ENCODE measurements at regions not wholly inside any gene's neighbourhood (a gene's known extent, or its start where the extent isn't known, plus 50 kb on each side); places are given as distances from the start of the nearest gene placed in this dataset.

DNA sequence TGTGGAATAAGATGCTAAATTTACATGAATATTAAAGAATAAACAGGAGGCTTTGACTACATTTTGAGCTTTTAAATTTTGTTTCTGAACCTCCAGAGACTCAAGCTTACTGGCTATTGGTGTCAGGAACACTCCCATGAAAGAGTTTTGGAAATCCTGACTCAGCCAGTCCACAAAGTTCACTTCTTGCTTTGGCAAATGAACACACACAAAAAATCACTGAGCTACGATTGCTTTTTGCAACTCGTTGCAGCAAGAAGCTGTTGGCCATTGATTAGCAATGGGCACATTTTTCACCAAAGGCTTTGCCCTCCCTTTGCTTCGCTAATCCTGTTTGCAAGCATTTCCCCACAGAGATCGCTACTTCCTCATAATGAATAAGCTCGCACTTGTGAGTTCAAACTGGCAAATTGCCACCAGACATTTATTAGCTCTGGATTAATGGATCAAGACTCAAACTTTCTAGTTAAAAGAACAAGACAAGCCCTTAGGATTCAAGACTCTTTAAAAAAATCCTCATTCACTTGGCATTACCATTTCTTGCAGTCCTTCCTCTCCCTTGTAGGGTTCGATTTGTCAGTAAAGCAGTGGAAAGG, 343.2 kb upstream of the ONECUT1 start:
- no peak for TF ChIP-seq CTCF (IDR thresholded peaks at IDR 0.05)
- TF ChIP-seq POLR2A (IDR thresholded peaks at IDR 0.05), result no peak
